GM23248 (cell line): ENCODE measurements at regions not wholly inside any gene's neighbourhood (a gene's known extent, or its start where the extent isn't known, plus 50 kb on each side); places are given as distances from the start of the nearest gene placed in this dataset.

ENCODE experiments used
- DNase-seq: peaks from one replicate; pipeline ENCODE4 v3.0.0-alpha.2; 2015
- H2AFZ ChIP-seq: fragments of 200-600 bp; sonication (generic); 2 replicates; pipeline ENCODE4 v1.6.1; 2016; ENCODE audit warnings: antibody characterized with exemption
- H3F3A ChIP-seq: fragments of 200-600 bp; sonication (generic); 2 replicates; pipeline ENCODE4 v1.6.1; 2016; ENCODE audit warnings: mild to moderate bottlenecking, antibody characterized with exemption, mixed run types; ENCODE audit not compliant: insufficient read depth
- H3K27ac ChIP-seq: fragments of 200-600 bp; sonication (generic); 2 replicates; pipeline ENCODE4 v1.5.1; 2016; ENCODE audit warnings: mild to moderate bottlenecking
- H3K27me3 ChIP-seq: fragments of 200-600 bp; sonication (generic); replicated peaks from 2 replicates; pipeline ENCODE4 v1.6.1; 2016; ENCODE audit warnings: mild to moderate bottlenecking; ENCODE audit not compliant: insufficient read depth
- H3K36me3 ChIP-seq: fragments of 200-600 bp; sonication (generic); 2 replicates; pipeline ENCODE4 v1.6.1; 2016; ENCODE audit warnings: low read depth, mild to moderate bottlenecking
- H3K4me1 ChIP-seq: fragments of 200-600 bp; sonication (generic); 2 replicates; pipeline ENCODE4 v1.6.1; 2016; ENCODE audit warnings: mild to moderate bottlenecking; ENCODE audit not compliant: insufficient read depth
- H3K4me2 ChIP-seq: fragments of 200-600 bp; sonication (generic); one replicate; pipeline ENCODE4 v1.6.1; 2016; ENCODE audit warnings: mild to moderate bottlenecking; ENCODE audit not compliant: unreplicated experiment
- H3K4me3 ChIP-seq: fragments of 200-600 bp; sonication (generic); 2 replicates; pipeline ENCODE4 v1.5.1; 2016; ENCODE audit warnings: mild to moderate bottlenecking
- H3K79me2 ChIP-seq: fragments of 200-600 bp; sonication (generic); 2 replicates; pipeline ENCODE4 v1.6.1; 2016; ENCODE audit warnings: mild to moderate bottlenecking; ENCODE audit not compliant: insufficient read depth
- H3K9ac ChIP-seq: fragments of 200-600 bp; sonication (generic); 2 replicates; pipeline ENCODE4 v1.6.1; 2016; ENCODE audit warnings: mild to moderate bottlenecking
- H3K9me2 ChIP-seq: fragments of 200-600 bp; sonication (generic); 2 replicates; pipeline ENCODE4 v1.6.1; 2016; ENCODE audit warnings: mixed run types, mild to moderate bottlenecking, moderate library complexity; ENCODE audit not compliant: insufficient read depth
- H3K9me3 ChIP-seq: fragments of 200-600 bp; sonication (generic); one replicate; pipeline ENCODE4 v1.6.1; 2017; ENCODE audit warnings: low read depth
- H4K20me1 ChIP-seq: fragments of 200-600 bp; sonication (generic); 2 replicates; pipeline ENCODE4 v1.6.0; 2016; ENCODE audit not compliant: insufficient read depth
- EZH2 ChIP-seq: fragments of 200-600 bp; sonication (generic); IDR thresholded peaks from 2 replicates; pipeline ENCODE4 v1.6.1; 2018; ENCODE audit warnings: antibody characterized with exemption, mild to moderate bottlenecking; ENCODE audit not compliant: insufficient read depth, poor library complexity, severe bottlenecking
- EZH2phosphoT487 ChIP-seq: fragments of 200-600 bp; sonication (generic); IDR thresholded peaks from 2 replicates; pipeline ENCODE4 v1.6.1; 2018; ENCODE audit warnings: antibody characterized with exemption, moderate library complexity, mild to moderate bottlenecking, low read depth; ENCODE audit not compliant: insufficient read depth
- WGBS, 2 experiments: methylation state at CpG; one replicate each; pipeline ENCODE4 v1.1.6; 2015 to 2017; ENCODE audit warnings: low lambda C conversion rate in 2 of 2, low coverage in 1 of 2; ENCODE audit errors: missing lambda C conversion rate in 2 of 2; 5-methylcytosine and 5-hydroxymethylcytosine counted together
- in situ Hi-C: fragments of 300-500 bp; cut with MboI; formaldehyde crosslinking; loops from 2 replicates; pipeline ENCODE4 v1.15.0; 2020

- H3K36me3 ChIP-seq = no peaks in the 10 kb centered on the region
- no peak overlapping the region for H3K27ac ChIP-seq
- in situ Hi-C loops = no loop called here
- DNase-seq = no peak
- 27 to 55% methylated on average over 2 to 4 of the region's 4 CpGs for WGBS, 2 experiments
- H4K20me1 ChIP-seq = no peaks in the 10 kb centered on the region
- TF ChIP-seq EZH2 (no peak), EZH2phosphoT487 (no peak)
- peaks cover 12% of the 10 kb centered on the region for H3K4me1 ChIP-seq
- no peaks in the 10 kb centered on the region for H3K9me2 ChIP-seq
- H3K4me3 ChIP-seq = no peak overlapping the region
- no peaks in the 10 kb centered on the region for H3K79me2 ChIP-seq
- no peak overlapping the region for H3K9ac ChIP-seq
- peaks cover 18% of the 10 kb centered on the region for H3K27me3 ChIP-seq
- no peaks in the 10 kb centered on the region for H3F3A ChIP-seq
- H3K9me3 ChIP-seq = no peaks in the 10 kb centered on the region
- no peak overlapping the region for H2AFZ ChIP-seq
- H3K4me2 ChIP-seq = no peak overlapping the region
Observed at GRCh38 chr17:77884967-77885641, 73.4 kb upstream of the TNRC6C start.

DNA sequence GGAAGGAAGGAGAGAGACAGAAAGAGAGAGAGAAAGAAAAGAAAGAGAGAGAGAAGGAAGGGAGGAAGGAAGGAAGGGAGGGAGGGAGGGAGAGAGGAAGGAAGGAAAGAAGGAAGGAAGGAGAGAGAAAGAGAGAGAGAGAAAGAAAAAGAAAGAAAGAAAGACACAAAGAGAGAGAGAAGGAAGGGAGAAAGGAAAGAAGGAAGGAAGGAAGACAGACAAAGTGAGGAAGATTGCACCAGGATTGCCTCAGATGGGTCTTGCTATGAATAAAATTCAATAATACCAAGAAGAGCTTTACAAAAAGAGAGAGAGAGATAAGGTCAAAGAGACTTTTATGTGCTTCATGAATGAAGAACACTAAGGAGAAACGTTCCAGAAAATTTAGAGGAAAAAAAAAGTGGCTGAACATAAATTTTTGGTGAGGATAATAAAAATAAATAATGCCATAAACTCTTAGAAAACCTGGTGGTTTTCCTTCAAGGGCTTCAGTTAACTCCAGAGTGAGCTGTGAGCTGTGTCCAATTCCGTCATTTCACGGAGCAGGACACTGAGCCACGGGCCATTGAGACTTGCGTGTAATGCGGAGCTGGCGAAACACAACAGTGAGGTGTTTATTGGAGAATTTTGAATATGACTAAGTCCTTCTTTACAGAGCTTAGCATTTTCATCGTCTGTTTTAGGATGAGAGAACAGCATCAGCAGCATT lies 72.7 kb upstream of the TNRC6C start:
- H3F3A ChIP-seq = no peaks in the 10 kb centered on the region
- H3K4me1 ChIP-seq = peaks cover 12% of the 10 kb centered on the region
- H3K9ac ChIP-seq = no peak overlapping the region
- in situ Hi-C loops = no loop called here
- no peak overlapping the region for H3K4me2 ChIP-seq
- 39 to 43% methylated on average over 8 of the region's 8 CpGs for WGBS, 2 experiments
- no peak overlapping the region for H3K27ac ChIP-seq
- H3K79me2 ChIP-seq = no peaks in the 10 kb centered on the region
- no peaks in the 10 kb centered on the region for H3K36me3 ChIP-seq
- no peaks in the 10 kb centered on the region for H4K20me1 ChIP-seq
- no peak for TF ChIP-seq EZH2phosphoT487
- TF ChIP-seq EZH2 = no peak
- no peak overlapping the region for H3K4me3 ChIP-seq
- peaks cover 20% of the 10 kb centered on the region for H3K27me3 ChIP-seq
- H3K9me3 ChIP-seq = no peaks in the 10 kb centered on the region
- DNase-seq = peak; percentile 19
- no peak overlapping the region for H2AFZ ChIP-seq
- H3K9me2 ChIP-seq = no peaks in the 10 kb centered on the region

DNA sequence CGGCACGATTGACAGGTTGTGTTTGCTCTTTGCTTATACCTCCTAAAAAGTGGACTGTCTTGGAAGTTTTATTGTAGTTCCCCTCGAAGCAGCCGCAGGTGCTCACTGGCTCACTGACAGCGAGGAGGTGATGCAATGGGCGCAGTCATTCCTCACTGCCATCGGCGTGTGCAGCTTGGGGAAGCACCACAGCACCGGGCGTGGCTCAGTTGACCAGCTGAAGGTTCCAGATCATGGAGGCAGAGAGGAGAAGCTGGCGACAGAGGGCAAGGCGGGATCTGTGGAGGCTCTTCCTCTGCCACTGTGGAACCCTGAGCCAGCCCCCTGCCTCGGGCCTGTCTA lies 72.1 kb upstream of the TNRC6C start:
- TF ChIP-seq EZH2phosphoT487 = no peak
- no peak for TF ChIP-seq EZH2
- Histone ChIP-seq H3K4me2 (no peak overlapping the region), H3K9me2 (no peaks in the 10 kb centered on the region), H3K4me1 (peaks cover 10% of the 10 kb centered on the region), H3K36me3 (no peaks in the 10 kb centered on the region), H3K9me3 (no peaks in the 10 kb centered on the region), H3K27me3 (peaks cover 25% of the 10 kb centered on the region), H3K4me3 (no peak overlapping the region), H2AFZ (no peak overlapping the region), H3K9ac (no peak overlapping the region), H4K20me1 (no peaks in the 10 kb centered on the region), H3K79me2 (no peaks in the 10 kb centered on the region), H3F3A (no peaks in the 10 kb centered on the region), H3K27ac (no peak overlapping the region)
- in situ Hi-C loops = no loop called here
- 41 to 46% methylated on average over 11 to 13 of the region's 13 CpGs for WGBS, 2 experiments
- no peak for DNase-seq

GRCh38 chr17:77887110-77887463 lies 71.4 kb upstream of the TNRC6C start:
- in situ Hi-C loops = no loop called here
- H3K27ac ChIP-seq = 0 out of 2 replicates have a peak overlapping the region, but pooled peaks have one; percentile 4
- H3K9me2 ChIP-seq = no peaks in the 10 kb centered on the region
- no peak for DNase-seq
- H3K27me3 ChIP-seq = peaks cover 25% of the 10 kb centered on the region
- peak overlapping the region; percentile 96 for H3K4me2 ChIP-seq
- H4K20me1 ChIP-seq = no peaks in the 10 kb centered on the region
- no peaks in the 10 kb centered on the region for H3K9me3 ChIP-seq
- H3K4me3 ChIP-seq = peak overlapping the region; percentile 81
- no peaks in the 10 kb centered on the region for H3K36me3 ChIP-seq
- H3K4me1 ChIP-seq = peaks cover 3% of the 10 kb centered on the region; the same call in 1 of the 2 replicates
- no peaks in the 10 kb centered on the region for H3K79me2 ChIP-seq
- H3K9ac ChIP-seq = peak overlapping the region; percentile 85
- WGBS, 2 experiments = 50 to 53% methylated on average over 4 of the region's 4 CpGs
- no peak for TF ChIP-seq EZH2
- TF ChIP-seq EZH2phosphoT487 = no peak
- H2AFZ ChIP-seq = peak overlapping the region; percentile 84
- no peaks in the 10 kb centered on the region for H3F3A ChIP-seq
